ENCODE measurements at regions not wholly inside any gene's neighbourhood (a gene's known extent, or its start where the extent isn't known, plus 50 kb on each side); places are given as distances from the start of the nearest gene placed in this dataset. TPM values are rescaled to one million over a fixed set of nuclear protein-coding genes. Genes with fewer than 3 reads are reported as not detected.

DNA sequence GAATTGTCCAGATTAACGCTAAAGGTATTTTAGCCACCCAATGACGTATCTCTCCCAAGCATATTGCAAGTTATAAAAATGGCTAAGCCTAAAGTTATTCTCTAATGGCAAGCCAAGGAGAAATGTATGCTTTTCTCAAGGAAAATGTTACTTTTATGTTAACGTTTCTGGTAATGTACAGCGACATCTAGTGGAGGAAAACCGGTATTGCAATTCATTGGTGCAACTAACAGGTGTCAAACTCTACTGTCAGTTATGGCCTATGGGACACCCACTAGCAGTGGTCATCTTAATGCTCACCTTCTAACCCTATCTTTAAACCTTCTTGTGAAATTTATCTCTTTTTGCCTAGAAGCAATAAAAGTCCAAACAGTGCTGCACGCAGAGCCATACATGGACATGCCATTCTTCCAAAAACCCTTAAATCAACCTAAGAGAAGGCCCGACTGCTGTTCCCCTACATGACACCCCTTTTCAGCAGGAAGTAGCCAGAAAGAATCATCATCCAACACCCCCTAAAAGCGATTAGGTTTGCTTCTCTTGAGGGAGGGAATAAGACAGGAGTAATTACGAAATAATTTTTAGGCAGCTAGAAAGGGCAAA is 68.7 kb upstream of the LRIF1 start:
- H3K4me3 ChIP-seq (ENCODE audit: low read depth, low read length), result no peak overlapping the region
- DNase-seq (ENCODE audit: low read depth), result peak; percentile 48
- TF ChIP-seq CTCF (IDR thresholded peaks at IDR 0.05; ENCODE audit: insufficient read depth, low read length), result peak; percentile 76

- peak; percentile 91 for TF ChIP-seq CTCF (IDR thresholded peaks at IDR 0.05; ENCODE audit: insufficient read depth, low read length)
- peak; percentile 69 for DNase-seq (ENCODE audit: low read depth)
- no peak overlapping the region for H3K4me3 ChIP-seq (ENCODE audit: low read depth, low read length)
Observed at GRCh38 chr1:111030590-111030989, 66.9 kb upstream of the LRIF1 start.

GRCh38 chr1:111025109-111025508 is 61.4 kb upstream of the LRIF1 start:
- no peak for DNase-seq (ENCODE audit: low read depth)
- TF ChIP-seq CTCF (IDR thresholded peaks at IDR 0.05; ENCODE audit: insufficient read depth, low read length), result no peak
- H3K4me3 ChIP-seq (ENCODE audit: low read depth, low read length), result no peak overlapping the region

- TF ChIP-seq CTCF (IDR thresholded peaks at IDR 0.05; ENCODE audit: insufficient read depth, low read length), result no peak
- H3K4me3 ChIP-seq (ENCODE audit: low read depth, low read length), result no peak overlapping the region
- DNase-seq (ENCODE audit: low read depth), result no peak
Observed at GRCh38 chr1:111015222-111015621, 51.5 kb upstream of the LRIF1 start.

Small RNAs in the stretch of these regions (small RNA-seq; reads per million reads assigned to genes)
- not detected for gene RNA5SP54
